ENCODE measurements at regions not wholly inside any gene's neighbourhood (a gene's known extent, or its start where the extent isn't known, plus 50 kb on each side); places are given as distances from the start of the nearest gene placed in this dataset.

DNA sequence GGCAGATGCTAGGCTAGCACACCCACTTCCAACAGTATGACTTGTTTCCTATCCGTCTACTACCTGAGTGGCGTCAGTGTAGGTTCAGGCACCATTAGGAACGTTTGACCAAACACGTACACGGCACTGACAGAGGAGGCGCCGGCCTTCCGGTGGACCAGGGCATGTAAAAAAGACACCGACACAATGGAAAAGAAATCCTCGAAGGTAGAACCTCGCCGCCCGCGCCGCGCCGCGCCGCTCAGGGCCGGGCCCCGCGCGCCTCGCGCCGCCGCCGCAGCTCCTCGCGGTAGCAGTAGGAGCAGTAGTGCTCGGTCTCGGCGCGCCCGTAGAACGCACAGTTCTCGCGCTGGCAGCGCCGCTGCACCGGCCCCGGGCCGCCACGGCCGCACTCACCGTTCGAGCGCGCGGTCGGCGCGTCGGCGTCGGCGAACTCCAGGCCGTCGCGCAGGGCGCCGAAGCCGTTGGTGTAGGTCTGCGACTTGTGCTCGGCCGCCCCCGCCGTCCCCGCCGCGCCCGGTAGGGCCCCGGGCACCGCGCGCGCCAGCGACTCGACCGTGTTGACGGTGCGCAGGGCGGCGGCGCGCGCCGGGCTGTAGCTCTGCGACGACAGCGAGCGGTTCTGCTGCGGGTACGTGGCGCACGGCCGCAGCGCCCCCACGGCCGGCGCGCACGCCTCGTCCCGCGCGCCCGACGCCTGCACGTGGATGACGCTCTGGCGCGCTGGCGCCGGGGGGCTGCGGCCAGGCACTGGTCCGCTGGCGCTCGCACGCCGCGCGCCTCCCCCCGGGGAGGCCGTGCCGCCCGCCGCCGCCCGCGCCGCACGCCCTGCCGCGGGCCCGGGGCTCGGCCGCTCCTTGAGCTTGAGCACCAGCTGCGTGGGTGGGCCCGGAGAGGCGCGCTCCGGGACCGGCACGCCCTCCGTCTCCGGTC lies 156.7 kb downstream of the KLF13 start:
- H3K4me1 ChIP-seq (ENCODE audit: control insufficient read depth, insufficient read depth, low read length): no peaks in the 10 kb centered on the region
- TF ChIP-seq ZNF2 (tag by site-specific recombination; IDR thresholded peaks at IDR 0.05) (no peak), GLIS1 (tag by site-specific recombination; IDR thresholded peaks at IDR 0.05) (no peak), ZNF335 (tag by site-specific recombination; conservative IDR thresholded peaks at IDR 0.05) (no peak), ZNF157 (tag by site-specific recombination; IDR thresholded peaks at IDR 0.05) (no peak), ZBTB21 (tag by site-specific recombination; IDR thresholded peaks at IDR 0.05) (no peak), ZNF133 (tag by site-specific recombination; IDR thresholded peaks at IDR 0.05) (no peak), SCRT2 (tag by site-specific recombination; IDR thresholded peaks at IDR 0.05) (no peak)
- TF ChIP-seq, protein P1, sequence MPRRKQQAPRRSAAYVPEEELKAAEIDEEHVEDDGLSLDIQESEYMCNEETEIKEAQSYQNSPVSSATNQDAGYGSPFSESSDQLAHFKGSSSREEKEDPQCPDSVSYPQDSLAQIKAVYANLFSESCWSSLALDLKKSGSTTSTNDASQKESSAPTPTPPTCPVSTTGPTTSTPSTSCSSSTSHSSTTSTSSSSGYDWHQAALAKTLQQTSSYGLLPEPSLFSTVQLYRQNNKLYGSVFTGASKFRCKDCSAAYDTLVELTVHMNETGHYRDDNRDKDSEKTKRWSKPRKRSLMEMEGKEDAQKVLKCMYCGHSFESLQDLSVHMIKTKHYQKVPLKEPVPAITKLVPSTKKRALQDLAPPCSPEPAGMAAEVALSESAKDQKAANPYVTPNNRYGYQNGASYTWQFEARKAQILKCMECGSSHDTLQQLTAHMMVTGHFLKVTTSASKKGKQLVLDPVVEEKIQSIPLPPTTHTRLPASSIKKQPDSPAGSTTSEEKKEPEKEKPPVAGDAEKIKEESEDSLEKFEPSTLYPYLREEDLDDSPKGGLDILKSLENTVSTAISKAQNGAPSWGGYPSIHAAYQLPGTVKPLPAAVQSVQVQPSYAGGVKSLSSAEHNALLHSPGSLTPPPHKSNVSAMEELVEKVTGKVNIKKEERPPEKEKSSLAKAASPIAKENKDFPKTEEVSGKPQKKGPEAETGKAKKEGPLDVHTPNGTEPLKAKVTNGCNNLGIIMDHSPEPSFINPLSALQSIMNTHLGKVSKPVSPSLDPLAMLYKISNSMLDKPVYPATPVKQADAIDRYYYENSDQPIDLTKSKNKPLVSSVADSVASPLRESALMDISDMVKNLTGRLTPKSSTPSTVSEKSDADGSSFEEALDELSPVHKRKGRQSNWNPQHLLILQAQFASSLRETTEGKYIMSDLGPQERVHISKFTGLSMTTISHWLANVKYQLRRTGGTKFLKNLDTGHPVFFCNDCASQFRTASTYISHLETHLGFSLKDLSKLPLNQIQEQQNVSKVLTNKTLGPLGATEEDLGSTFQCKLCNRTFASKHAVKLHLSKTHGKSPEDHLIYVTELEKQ (tag by site-specific recombination; IDR thresholded peaks at IDR 0.05; ENCODE audit: borderline replicate concordance): no peak
- no peak overlapping the region for H3K4me3 ChIP-seq (ENCODE audit: low read depth, low read length)
- ChIA-PET CTCF (no interaction called here), POLR2A (no interaction called here)
- H3K36me3 ChIP-seq (ENCODE audit: control insufficient read depth in 2 of 2, insufficient read depth in 1 of 2, low read length in 2 of 2): no peaks in the 10 kb centered on the region
- H3K9me3 ChIP-seq (ENCODE audit: control insufficient read depth, insufficient read depth, low read depth, low read length): no peaks in the 10 kb centered on the region
- no peak overlapping the region for H3K27ac ChIP-seq (ENCODE audit: extremely low read depth, low read depth, low read length)

DNA sequence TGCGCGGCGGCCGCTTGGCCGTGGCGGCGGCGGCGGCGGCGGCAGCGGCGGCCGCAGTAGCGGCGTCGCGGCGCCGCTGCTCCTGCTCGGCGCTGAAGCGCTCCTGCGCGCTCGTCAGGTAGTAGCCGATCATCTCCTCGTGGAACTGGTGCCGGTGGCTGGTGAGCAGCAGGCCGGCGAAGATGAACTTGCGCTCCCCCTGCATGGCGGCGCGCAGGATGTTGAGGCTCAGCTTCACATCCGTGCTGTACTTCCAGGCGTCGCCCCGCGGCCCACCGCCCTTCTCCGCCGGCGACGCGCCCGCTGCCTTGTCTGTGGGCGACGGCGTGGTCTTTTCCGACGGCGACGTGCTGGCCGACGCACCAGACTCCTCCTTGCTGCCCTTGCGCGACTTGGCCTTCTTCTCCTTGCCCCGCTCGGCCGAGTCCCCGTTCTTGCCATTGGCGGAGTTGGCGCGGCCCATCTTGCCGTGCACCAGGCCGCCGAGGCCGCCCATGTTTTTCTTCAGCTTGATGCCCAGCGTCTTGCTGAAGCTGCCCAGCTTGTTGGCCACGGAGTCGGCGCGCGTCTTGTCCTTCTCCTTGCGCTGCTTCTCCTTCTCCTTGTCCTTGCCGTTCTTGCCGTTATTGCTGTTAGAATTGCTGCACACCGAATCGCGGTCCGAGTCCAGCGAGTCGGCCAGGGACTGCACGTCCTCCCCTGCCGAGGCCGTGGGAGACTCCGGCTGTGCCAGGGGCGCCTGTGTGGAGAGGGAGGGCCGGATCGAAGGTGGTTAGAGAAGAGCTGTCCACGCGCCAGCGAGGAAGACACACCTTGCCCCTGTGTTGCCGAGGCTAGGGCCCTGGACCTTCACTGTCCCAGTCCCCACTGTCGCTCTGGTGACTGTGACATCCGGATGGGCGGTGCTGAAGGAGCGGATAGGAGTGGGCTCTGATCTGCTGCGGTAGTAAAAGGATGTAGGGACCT lies 157.6 kb downstream of the KLF13 start:
- Histone ChIP-seq H3K4me3 (ENCODE audit: low read depth, low read length) (no peak overlapping the region), H3K36me3 (ENCODE audit: control insufficient read depth in 2 of 2, insufficient read depth in 1 of 2, low read length in 2 of 2) (no peaks in the 10 kb centered on the region), H3K4me1 (ENCODE audit: control insufficient read depth, insufficient read depth, low read length) (no peaks in the 10 kb centered on the region), H3K9me3 (ENCODE audit: control insufficient read depth, insufficient read depth, low read depth, low read length) (no peaks in the 10 kb centered on the region), H3K27ac (ENCODE audit: extremely low read depth, low read depth, low read length) (no peak overlapping the region)
- POLR2A ChIA-PET: no interaction called here
- CTCF ChIA-PET: no interaction called here
- TF ChIP-seq ZNF341 (tag by site-specific recombination; IDR thresholded peaks at IDR 0.05; ENCODE audit: low read depth) (no peak), ZNF623 (tag by site-specific recombination; IDR thresholded peaks at IDR 0.05) (no peak), ZNF350 (tag by site-specific recombination; IDR thresholded peaks at IDR 0.05) (no peak), ZNF302 (tag by site-specific recombination; IDR thresholded peaks at IDR 0.05; ENCODE audit: low read depth) (no peak), ZNF521 (tag by site-specific recombination; IDR thresholded peaks at IDR 0.05) (no peak), ZNF571 (tag by site-specific recombination; IDR thresholded peaks at IDR 0.05) (no peak), ZNF335 (tag by site-specific recombination; conservative IDR thresholded peaks at IDR 0.05) (no peak), TRIM28 (IDR thresholded peaks at IDR 0.05; ENCODE audit: borderline replicate concordance, low read length) (no peak), HOXC10 (CRISPR knock-in tag; IDR thresholded peaks at IDR 0.05) (no peak), ZNF776 (tag by site-specific recombination; IDR thresholded peaks at IDR 0.05; ENCODE audit: borderline replicate concordance) (no peak), ZNF121 (tag by site-specific recombination; IDR thresholded peaks at IDR 0.05) (no peak), ZNF132 (tag by site-specific recombination; IDR thresholded peaks at IDR 0.05; ENCODE audit: borderline replicate concordance) (no peak), SCRT1 (tag by site-specific recombination; IDR thresholded peaks at IDR 0.05; ENCODE audit: borderline replicate concordance) (no peak), HOXA7 (CRISPR knock-in tag; IDR thresholded peaks at IDR 0.05; ENCODE audit: borderline replicate concordance) (no peak), ZNF76 (tag by site-specific recombination; IDR thresholded peaks at IDR 0.05; ENCODE audit: borderline replicate concordance, low read depth) (no peak)
- TF ChIP-seq, protein P2, sequence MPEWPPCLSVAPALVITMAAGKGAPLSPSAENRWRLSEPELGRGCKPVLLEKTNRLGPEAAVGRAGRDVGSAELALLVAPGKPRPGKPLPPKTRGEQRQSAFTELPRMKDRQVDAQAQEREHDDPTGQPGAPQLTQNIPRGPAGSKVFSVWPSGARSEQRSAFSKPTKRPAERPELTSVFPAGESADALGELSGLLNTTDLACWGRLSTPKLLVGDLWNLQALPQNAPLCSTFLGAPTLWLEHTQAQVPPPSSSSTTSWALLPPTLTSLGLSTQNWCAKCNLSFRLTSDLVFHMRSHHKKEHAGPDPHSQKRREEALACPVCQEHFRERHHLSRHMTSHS (tag by site-specific recombination; IDR thresholded peaks at IDR 0.05): no peak
- TF ChIP-seq, protein P3, sequence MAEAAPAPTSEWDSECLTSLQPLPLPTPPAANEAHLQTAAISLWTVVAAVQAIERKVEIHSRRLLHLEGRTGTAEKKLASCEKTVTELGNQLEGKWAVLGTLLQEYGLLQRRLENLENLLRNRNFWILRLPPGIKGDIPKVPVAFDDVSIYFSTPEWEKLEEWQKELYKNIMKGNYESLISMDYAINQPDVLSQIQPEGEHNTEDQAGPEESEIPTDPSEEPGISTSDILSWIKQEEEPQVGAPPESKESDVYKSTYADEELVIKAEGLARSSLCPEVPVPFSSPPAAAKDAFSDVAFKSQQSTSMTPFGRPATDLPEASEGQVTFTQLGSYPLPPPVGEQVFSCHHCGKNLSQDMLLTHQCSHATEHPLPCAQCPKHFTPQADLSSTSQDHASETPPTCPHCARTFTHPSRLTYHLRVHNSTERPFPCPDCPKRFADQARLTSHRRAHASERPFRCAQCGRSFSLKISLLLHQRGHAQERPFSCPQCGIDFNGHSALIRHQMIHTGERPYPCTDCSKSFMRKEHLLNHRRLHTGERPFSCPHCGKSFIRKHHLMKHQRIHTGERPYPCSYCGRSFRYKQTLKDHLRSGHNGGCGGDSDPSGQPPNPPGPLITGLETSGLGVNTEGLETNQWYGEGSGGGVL (tag by site-specific recombination; IDR thresholded peaks at IDR 0.05): no peak

Data from HEK293 (cell line).